GM19467 (cell line): ENCODE measurements at regions not wholly inside any gene's neighbourhood (a gene's known extent, or its start where the extent isn't known, plus 50 kb on each side); places are given as distances from the start of the nearest gene placed in this dataset.

Experiments used
- ATAC-seq: cut with Tn5 transposase; IDR thresholded peaks from one replicate; pipeline ENCODE4 v1.9.1; 2021; ENCODE audit warnings: mild to moderate bottlenecking, moderate library complexity; ENCODE audit not compliant: unreplicated experiment

GRCh38 chr2:136222862-136223261 is 104.9 kb upstream of the CXCR4 start:
- no peak for ATAC-seq

- ATAC-seq = no peak
Observed at GRCh38 chr2:136221026-136221425, 103.1 kb upstream of the CXCR4 start.

- no peak for ATAC-seq
Observed at GRCh38 chr2:136219963-136220362, 102.0 kb upstream of the CXCR4 start.

DNA sequence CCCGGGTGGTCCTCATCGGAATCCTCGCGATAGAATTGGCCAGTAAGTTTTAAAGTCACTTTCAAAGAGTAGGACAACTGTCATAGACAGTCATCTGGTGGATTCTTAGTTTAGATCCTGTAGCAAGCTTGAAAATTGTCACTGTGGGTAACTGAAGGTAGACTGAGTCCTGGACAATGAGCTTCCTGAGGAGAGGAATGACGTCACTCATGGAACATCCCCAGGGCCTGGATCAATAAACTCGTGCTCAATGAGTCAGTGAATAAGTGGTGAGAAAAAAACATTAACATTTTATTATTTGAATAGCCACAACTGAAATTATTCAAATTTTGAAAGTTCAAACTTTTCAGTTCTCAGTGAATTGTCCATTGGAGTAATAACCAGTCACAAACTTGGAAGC is 101.4 kb upstream of the CXCR4 start:
- ATAC-seq = no peak

DNA sequence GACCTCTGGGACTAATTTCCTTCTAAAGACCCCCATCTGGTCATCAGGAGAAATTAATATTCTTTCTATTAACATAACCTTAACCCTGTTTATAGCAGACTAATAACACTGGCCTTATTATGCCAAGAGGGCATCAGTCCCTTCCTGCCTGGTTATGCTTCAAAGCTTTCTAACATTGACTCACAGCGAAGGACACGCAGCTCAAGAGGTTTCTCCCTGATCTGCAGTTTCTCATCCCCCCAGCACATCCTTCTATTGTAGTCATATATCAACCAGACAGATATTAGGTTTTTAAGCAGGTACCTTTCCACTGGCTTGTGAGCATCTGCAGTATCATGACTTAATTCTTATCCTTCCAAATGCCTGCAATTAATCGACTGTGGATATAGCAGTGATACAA is 100.0 kb upstream of the CXCR4 start:
- ATAC-seq = no peak

- no peak for ATAC-seq
Observed at GRCh38 chr2:136215908-136216472, 98.0 kb upstream of the CXCR4 start.

DNA sequence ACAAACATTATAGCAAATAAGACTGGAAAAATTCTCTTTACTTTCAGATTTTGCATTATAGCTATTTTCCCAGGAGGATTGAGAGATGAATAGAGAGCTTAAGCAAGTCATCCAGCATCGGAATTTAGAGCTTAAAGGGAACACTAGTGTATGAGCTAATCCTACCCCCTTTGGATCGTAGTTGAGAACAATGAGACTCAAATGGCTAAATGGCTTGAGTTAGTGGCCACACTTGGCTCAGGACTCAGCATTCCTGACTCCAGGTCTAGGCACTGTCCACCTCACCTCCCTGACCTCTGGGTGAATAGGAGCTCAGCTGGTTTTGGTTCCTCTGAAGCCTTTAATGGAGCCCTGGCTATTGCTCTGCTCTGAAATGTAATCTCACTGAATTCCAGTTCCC is 97.5 kb upstream of the CXCR4 start:
- ATAC-seq = no peak

- ATAC-seq = no peak
Observed at GRCh38 chr2:136214307-136215200, 96.6 kb upstream of the CXCR4 start.

- ATAC-seq = no peak
Observed at GRCh38 chr2:136213836-136214235, 95.9 kb upstream of the CXCR4 start.

DNA sequence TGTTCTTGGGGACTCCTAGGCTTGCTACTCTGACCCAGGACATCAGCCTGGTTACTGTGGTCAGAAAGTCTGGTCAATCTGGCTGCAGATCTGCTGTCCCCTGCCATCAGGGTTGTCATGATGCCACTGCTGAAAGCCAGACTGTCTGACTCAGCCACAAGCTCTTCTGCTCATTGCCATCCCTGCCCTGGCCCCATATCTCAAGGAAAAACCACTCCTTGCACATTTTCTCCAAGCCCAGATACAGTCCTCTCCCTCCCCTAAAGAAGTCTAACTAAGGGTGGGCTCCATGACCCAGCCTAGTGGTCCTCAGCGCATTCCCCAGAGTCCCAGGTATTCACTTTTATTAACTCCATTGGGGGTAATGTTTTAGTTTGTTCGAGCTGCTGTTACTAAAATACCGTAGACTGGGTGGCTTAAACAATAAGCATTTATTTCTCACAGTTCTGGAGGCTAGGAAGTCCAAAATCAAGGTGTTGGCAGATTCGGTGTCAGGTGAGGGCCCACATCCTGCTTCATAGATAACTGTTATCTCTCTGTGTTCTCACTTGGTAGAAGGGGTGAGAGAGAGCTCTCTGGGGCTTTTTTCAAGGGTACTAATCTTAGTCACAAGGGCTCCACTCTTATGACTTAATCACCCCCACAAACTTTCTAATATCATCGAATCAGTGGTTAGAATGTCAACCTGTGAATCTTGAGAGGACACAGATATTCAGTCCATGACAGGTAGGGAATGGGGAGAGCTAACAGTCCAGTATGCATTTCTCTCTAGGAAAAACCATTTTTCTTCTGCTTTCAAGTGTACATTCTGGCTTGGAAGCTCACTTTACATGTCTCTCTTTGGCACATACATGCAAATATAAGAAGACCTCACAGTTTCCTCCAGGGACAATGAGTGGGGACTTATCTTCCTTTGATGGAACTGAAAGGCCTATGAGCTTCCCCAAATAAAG is 94.8 kb upstream of the CXCR4 start:
- peak; percentile 43 for ATAC-seq

GRCh38 chr2:136211701-136212100 is 93.8 kb upstream of the CXCR4 start:
- ATAC-seq = no peak

DNA sequence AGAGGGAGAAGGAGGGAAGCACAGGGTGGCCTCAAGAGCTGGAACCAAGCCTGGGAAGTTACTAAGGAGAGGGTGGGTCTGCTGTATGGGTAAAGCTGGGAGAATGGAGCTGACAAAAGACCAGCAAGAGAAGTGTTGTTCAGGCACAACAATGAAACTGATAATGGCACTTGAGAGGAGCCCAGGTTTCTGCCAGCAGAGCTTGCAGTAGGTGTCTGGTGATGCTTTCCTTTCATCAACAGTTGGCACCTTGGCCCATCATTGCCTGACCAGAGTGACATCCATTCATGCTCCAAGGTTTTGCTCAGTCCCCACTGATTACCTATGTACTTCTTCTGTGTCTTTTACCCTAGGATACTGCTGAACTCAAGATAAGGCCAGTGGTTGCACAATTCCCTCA is 92.9 kb upstream of the CXCR4 start:
- ATAC-seq = no peak

DNA sequence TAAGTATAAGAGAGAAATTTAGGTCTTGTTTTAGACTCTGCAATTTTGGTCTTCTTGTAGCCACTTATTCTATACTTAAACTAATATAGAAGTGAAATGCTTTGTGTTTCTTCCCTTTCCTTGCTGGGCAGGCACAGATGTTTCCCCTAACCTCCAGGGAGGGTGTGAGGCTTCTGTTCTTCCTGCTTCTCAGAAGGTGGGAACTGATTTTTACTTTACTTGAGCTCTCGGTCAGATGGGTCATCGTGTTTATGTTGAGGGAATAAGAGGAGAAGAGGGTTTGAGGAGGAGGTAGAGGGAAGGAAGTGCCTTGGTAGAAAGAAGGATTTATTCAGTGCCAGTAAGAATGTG is 92.5 kb upstream of the CXCR4 start:
- ATAC-seq = no peak

GRCh38 chr2:136209561-136210454 is 91.9 kb upstream of the CXCR4 start:
- no peak for ATAC-seq

DNA sequence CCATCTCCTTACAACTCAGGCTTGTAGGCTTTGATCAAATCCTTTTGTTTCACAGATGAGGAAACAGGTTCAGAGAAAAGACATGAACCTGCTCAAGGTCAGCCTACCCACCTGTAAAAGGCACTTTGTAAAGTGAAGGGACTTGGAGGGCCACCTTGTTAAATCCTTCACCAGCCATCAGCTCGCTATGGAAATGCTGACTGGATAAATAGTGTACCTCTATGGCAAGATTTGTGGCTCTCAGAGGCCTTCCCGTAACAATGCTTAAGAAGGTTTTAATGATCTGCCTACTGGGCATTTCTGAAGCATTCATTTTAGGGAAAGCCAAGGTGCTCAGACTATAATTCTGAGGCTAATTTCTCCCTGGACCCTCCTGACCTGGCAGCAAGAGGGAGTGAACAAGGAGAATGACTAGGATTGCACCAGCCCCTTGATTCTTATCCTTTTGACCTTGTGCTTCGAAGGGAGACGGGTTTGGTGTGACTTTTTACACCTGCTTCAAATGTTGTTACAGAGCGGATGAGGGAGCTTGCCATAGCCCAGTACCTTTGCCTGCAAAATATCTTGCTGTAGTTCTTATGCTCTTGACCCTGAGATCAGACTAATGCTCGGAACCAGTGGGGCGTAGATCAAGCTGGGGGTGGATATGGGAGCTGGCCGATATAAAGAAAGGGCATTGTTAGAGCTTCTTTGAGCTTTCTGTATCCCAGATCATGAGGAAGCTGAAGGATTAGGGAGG is 90.9 kb upstream of the CXCR4 start:
- no peak for ATAC-seq

- peak; percentile 4 for ATAC-seq
Observed at GRCh38 chr2:136207665-136208064, 89.7 kb upstream of the CXCR4 start.

GRCh38 chr2:136207030-136207623 is 89.2 kb upstream of the CXCR4 start:
- ATAC-seq = peak; percentile 50

DNA sequence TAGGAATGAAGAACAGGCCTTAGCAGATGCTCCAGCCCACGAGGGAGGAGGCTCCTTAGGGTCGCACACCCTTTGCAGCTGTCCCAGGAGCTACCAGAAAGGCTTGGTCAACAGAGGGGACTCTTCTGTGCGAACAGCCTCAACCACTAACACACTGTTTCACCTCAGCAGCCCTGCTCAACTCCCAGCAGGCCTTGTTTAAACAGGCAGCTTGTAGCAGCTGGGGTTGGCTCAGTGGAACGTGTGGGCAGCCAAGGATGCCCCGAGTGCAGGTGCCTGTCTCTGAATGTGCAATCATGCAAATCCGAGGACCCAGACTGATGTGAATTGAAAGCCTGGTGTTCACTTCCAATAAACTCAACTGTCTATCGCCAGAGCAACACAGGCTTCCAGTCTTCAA is 88.7 kb upstream of the CXCR4 start:
- ATAC-seq = peak; percentile 93

- no peak for ATAC-seq
Observed at GRCh38 chr2:136205615-136206014, 87.7 kb upstream of the CXCR4 start.
